Heart right ventricle (tissue), 16 donors: ENCODE measurements at regions not wholly inside any gene's neighbourhood (a gene's known extent, or its start where the extent isn't known, plus 50 kb on each side); places are given as distances from the start of the nearest gene placed in this dataset.

Source experiments
- ATAC-seq, 8 donors: fragments of 200-7000 bp; cut with Tn5 transposase; one replicate each; pipeline ENCODE4 v1.9.1; 2020; ENCODE audit warnings: mild to moderate bottlenecking in 8 of 8, moderate library complexity in 8 of 8, moderate number of reproducible peaks in 1 of 8
- DNase-seq, 2 donors: peaks; one replicate each; pipeline ENCODE4 v3.0.0-alpha.2; 2020
- H3K27ac ChIP-seq, 10 donors: fragments of 200-600 bp; sonication (generic) in 2 of 10; one replicate each; pipeline versions ENCODE4 v1.5.0 to v1.8.0; 2020 to 2022; ENCODE audit warnings: mild to moderate bottlenecking in 3 of 10
- H3K27me3 ChIP-seq, 7 donors: fragments of 200-600 bp; one replicate each; pipeline ENCODE4 v1.8.0; 2021 to 2022; ENCODE audit warnings: mild to moderate bottlenecking in 2 of 7
- H3K36me3 ChIP-seq, 9 donors: fragments of 200-600 bp; sonication (generic) in 1 of 9; one replicate each; pipeline versions ENCODE4 v1.5.0 to v1.8.0; 2020 to 2022; ENCODE audit warnings: mild to moderate bottlenecking in 2 of 9
- H3K4me1 ChIP-seq, 9 donors: fragments of 200-600 bp; sonication (generic) in 1 of 9; one replicate each; pipeline versions ENCODE4 v1.5.0 to v1.8.0; 2020 to 2022; ENCODE audit warnings: mild to moderate bottlenecking in 4 of 9
- H3K4me3 ChIP-seq, 10 donors: fragments of 200-600 bp; sonication (generic) in 2 of 10; one replicate each; pipeline versions ENCODE4 v1.5.0 to v1.8.0; 2020 to 2022; ENCODE audit warnings: mild to moderate bottlenecking in 7 of 10, moderate library complexity in 2 of 10
- H3K9me3 ChIP-seq, 11 donors: fragments of 200-600 bp in 10 of 11; sonication (generic) in 2 of 11; one replicate each; pipeline versions ENCODE4 v1.5.0 to v1.8.0; 2013 to 2022; ENCODE audit warnings: mild to moderate bottlenecking in 2 of 11, control low read depth in 1 of 11, moderate library complexity in 1 of 11
- CTCF ChIP-seq, 9 donors: fragments of 200-600 bp; sonication (generic) in 2 of 9; IDR thresholded peaks; one replicate each; pipeline versions ENCODE4 v1.5.0 to v1.8.0; 2021 to 2022; ENCODE audit warnings: antibody characterized with exemption in 9 of 9, mild to moderate bottlenecking in 5 of 9, moderate library complexity in 1 of 9
- whole genome bisulfite sequencing, 2 donors: extraction: QIAGEN DNeasy Blood & Tissue Kit; methylation state at CpG; one replicate each; pipeline ENCODE4 v1.1.7; 2013; ENCODE audit warnings: inconsistent platforms in 1 of 2; 5-methylcytosine and 5-hydroxymethylcytosine counted together
- intact Hi-C, 10 donors: fragments of 100-400 bp; cut with DNase I; formaldehyde crosslinking; loops; one replicate each; pipeline versions ENCODE4 v1.11.1 to v1.14.2; 2022
- donor health status: Arrhythmogenic right ventricular cardiomyopathy.
- donor health status: ischemic (EF 13 %, LVEDD 7.1; RV severe dilation, severe dysfunction).
- donor health status: healthy with polysubstance abuse.
- donor health status: DM: no; HTN: yes; CAD: no.
- donor health status: DM: no; HTN: no; CAD: no.
- donor health status: ischemic (EF 25% LVEDD 6.9; RV normal size, moderate dysfunction).
- donor health status: ischemic (EF 25% LVEDD 5.7; RV mildly dilated, moderate dysfunction).
- donor health status: healthy.
- donor health status: DM: yes; HTN: yes; CAD: no.
- donor health status: Ischemic cardiomyopathy.
- donor health status: ischemic (EF 35%, LVEDD 5.7; RV mildly dilated, moderate dysfunction).
- donor health status: nonischemic (EF 11% LVEDD 7.7; RV severe dilation, severe dysfunction).
- donor health status: DM: yes; HTN: yes; CAD: no.
- donor health status: PGD.
- donor health status: ischemic (EF 29% LVEDD 5.4; RV normal size, mild dysfunction).
- donor health status: nonischemic (EF 23%, LVEDD 6.1; RV moderate dilation, normal function).

- no peak overlapping the region for H3K27ac ChIP-seq
- WGBS, 2 donors = 31 to 37% methylated on average over 2 of the region's 2 CpGs
- H3K27me3 ChIP-seq = no peaks in the 10 kb centered on the region
- no peaks in the 10 kb centered on the region for H3K9me3 ChIP-seq
- no peak overlapping the region for H3K4me3 ChIP-seq
- intact Hi-C loops = no loop called here
- DNase-seq (no peak), ATAC-seq (no peak)
- TF ChIP-seq CTCF (IDR thresholded peaks at IDR 0.05) = no peak
- H3K36me3 ChIP-seq = no peaks in the 10 kb centered on the region
- peaks cover 0 to 6% (median 0%) of the 10 kb centered on the region in 9 donors for H3K4me1 ChIP-seq
Measured at GRCh38 chr4:122038896-122039295, 87.0 kb upstream of the TRPC3 start.

GRCh38 chr4:122034619-122035018, 82.8 kb upstream of the TRPC3 start:
- H3K27ac ChIP-seq = no peak overlapping the region
- peaks cover 0 to 24% (median 0%) of the 10 kb centered on the region in 11 donors for H3K9me3 ChIP-seq
- no peaks in the 10 kb centered on the region for H3K4me1 ChIP-seq
- intact Hi-C loops = loop anchor here in 1 of 10 donors (5.0 kb wide), 1 partner anchor 453 kb away; no protein-coding TSS in a partner anchor
- no peaks in the 10 kb centered on the region for H3K27me3 ChIP-seq
- no peak overlapping the region for H3K4me3 ChIP-seq
- 75 to 80% methylated on average over 1 of the region's 1 CpG for WGBS, 2 donors
- no peak for TF ChIP-seq CTCF (IDR thresholded peaks at IDR 0.05)
- DNase-seq (no peak), ATAC-seq (no peak)
- no peaks in the 10 kb centered on the region for H3K36me3 ChIP-seq

- ATAC-seq = no peak
- Histone ChIP-seq H3K9me3 (peaks cover 0 to 48% (median 0%) of the 10 kb centered on the region in 11 donors), H3K27ac (no peak overlapping the region), H3K27me3 (no peaks in the 10 kb centered on the region), H3K36me3 (no peaks in the 10 kb centered on the region), H3K4me3 (no peak overlapping the region), H3K4me1 (no peaks in the 10 kb centered on the region)
- no peak for TF ChIP-seq CTCF (IDR thresholded peaks at IDR 0.05)
- 79 to 91% methylated on average over 2 of the region's 2 CpGs for WGBS, 2 donors
- intact Hi-C loops = no loop called here
- no peak for DNase-seq
Measured at GRCh38 chr4:122027203-122027602, 75.3 kb upstream of the TRPC3 start.

GRCh38 chr4:122017296-122017695, 65.4 kb upstream of the TRPC3 start:
- WGBS, 2 donors = 9 to 18% methylated on average over 2 of the region's 2 CpGs
- Histone ChIP-seq H3K4me3 (no peak overlapping the region), H3K36me3 (no peaks in the 10 kb centered on the region), H3K9me3 (peaks cover 0 to 9% (median 0%) of the 10 kb centered on the region in 11 donors), H3K27me3 (no peaks in the 10 kb centered on the region), H3K4me1 (peaks cover 0 to 17% (median 5%) of the 10 kb centered on the region in 9 donors), H3K27ac (no peak overlapping the region)
- no peak for DNase-seq
- peak in 2 of 8 donors; percentile 70 to 72 for ATAC-seq
- TF ChIP-seq CTCF (IDR thresholded peaks at IDR 0.05) = no peak
- intact Hi-C loops = loop anchor here in 1 of 10 donors (10.0 kb wide), 1 partner anchor 138 kb away; the partner anchor contains the start of gene BLTP1
